ENCODE measurements at regions not wholly inside any gene's neighbourhood (a gene's known extent, or its start where the extent isn't known, plus 50 kb on each side); places are given as distances from the start of the nearest gene placed in this dataset.

DNA sequence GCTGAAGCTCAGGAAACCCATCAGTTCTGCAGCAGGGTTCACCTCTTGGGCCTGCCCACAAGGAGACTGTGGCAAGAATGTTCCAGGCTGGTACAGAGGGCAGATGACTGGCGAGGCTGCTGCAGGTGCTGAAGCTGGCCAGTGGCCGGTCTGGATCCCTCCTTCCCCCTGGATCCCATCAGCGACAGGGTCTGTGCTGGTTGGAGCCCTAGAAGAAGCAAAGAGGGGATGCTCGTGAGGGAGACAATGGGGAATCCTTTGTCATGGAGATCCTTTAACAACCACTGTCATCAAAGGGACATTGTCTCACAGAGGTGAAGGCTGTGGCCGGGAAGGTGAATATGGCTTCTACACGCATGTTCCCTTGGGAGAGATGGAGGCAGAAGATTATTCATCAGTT lies 211.4 kb upstream of the TMEM132C start:
- TF ChIP-seq CTCF (IDR thresholded peaks at IDR 0.05 in 4 of 5, conservative IDR thresholded peaks at IDR 0.05 in 1 of 5) (no peak), POLR2A (IDR thresholded peaks at IDR 0.05) (no peak)

Data from gastrocnemius medialis (tissue), 4 donors.